ENCODE measurements at regions not wholly inside any gene's neighbourhood (a gene's known extent, or its start where the extent isn't known, plus 50 kb on each side); places are given as distances from the start of the nearest gene placed in this dataset.

DNA sequence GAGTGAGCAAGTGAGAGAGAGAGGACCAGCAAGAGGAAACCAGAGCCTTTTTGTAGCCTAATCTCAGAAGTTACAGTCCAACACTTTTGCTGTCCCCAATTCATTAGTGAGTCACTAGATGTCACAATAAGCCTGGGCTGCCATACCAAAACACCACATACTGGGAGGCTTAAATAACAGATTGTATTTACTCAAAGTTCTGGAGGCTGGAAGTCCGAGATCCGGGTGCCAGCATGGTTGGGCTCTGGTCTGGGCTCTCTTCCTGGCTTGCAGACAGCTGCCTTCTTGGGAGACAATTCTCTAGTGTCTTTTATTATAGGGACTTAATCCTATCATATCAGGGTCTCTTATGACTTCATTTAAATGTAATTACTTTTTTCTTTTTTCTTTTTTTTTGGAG lies 50.7 kb upstream of the FERMT1 start:
- no peak for TF ChIP-seq SIN3A (IDR thresholded peaks at IDR 0.05; ENCODE audit: borderline replicate concordance, insufficient read depth, low read length)
- TF ChIP-seq FOXP2 (optimal IDR thresholded peaks at IDR 0.05; ENCODE audit: borderline replicate concordance, extremely low read depth, extremely low read length, insufficient read depth): no peak
- no peak for TF ChIP-seq POLR2AphosphoS5 (IDR thresholded peaks at IDR 0.05; ENCODE audit: low read depth, low read length)
- no peak for TF ChIP-seq TAF1 (IDR thresholded peaks at IDR 0.05; ENCODE audit: borderline replicate concordance, insufficient read depth, low read length)
- TF ChIP-seq, protein P1, sequence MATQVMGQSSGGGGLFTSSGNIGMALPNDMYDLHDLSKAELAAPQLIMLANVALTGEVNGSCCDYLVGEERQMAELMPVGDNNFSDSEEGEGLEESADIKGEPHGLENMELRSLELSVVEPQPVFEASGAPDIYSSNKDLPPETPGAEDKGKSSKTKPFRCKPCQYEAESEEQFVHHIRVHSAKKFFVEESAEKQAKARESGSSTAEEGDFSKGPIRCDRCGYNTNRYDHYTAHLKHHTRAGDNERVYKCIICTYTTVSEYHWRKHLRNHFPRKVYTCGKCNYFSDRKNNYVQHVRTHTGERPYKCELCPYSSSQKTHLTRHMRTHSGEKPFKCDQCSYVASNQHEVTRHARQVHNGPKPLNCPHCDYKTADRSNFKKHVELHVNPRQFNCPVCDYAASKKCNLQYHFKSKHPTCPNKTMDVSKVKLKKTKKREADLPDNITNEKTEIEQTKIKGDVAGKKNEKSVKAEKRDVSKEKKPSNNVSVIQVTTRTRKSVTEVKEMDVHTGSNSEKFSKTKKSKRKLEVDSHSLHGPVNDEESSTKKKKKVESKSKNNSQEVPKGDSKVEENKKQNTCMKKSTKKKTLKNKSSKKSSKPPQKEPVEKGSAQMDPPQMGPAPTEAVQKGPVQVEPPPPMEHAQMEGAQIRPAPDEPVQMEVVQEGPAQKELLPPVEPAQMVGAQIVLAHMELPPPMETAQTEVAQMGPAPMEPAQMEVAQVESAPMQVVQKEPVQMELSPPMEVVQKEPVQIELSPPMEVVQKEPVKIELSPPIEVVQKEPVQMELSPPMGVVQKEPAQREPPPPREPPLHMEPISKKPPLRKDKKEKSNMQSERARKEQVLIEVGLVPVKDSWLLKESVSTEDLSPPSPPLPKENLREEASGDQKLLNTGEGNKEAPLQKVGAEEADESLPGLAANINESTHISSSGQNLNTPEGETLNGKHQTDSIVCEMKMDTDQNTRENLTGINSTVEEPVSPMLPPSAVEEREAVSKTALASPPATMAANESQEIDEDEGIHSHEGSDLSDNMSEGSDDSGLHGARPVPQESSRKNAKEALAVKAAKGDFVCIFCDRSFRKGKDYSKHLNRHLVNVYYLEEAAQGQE (IDR thresholded peaks at IDR 0.05; ENCODE audit: insufficient read depth in 1 of 2, low read depth in 2 of 2, low read length in 2 of 2): no peak

Measured in PFSK-1 (cell line).